Activated T-helper 1 cell treated with anti-CD3 and anti-CD28 coated beads, Interleukin-12 subunit alpha, Interleukin-12 subunit beta, Interleukin-2, Interleukin-4 antibody, amounts not matched to agents 30 ng/mL and 10 ng/mL and 1 ng/mL, durations not matched to agents 14 hours and 24 hours and 36 hours (primary cell): ENCODE measurements at regions not wholly inside any gene's neighbourhood (a gene's known extent, or its start where the extent isn't known, plus 50 kb on each side); places are given as distances from the start of the nearest gene placed in this dataset.

Experiments used
- DNase-seq: peaks from one replicate; pipeline ENCODE4 v3.0.0; 2021; ENCODE audit warnings: low spot score
- H3K27ac Mint-ChIP-seq: one replicate; pipeline ENCODE4 v1.8.0; 2021; ENCODE audit warnings: mild to moderate bottlenecking, mixed read lengths
- H3K27me3 Mint-ChIP-seq: one replicate; pipeline ENCODE4 v1.8.0; 2022; ENCODE audit warnings: mild to moderate bottlenecking, moderate library complexity, mixed read lengths; ENCODE audit not compliant: insufficient read depth
- H3K36me3 Mint-ChIP-seq: one replicate; pipeline ENCODE4 v1.8.0; 2021; ENCODE audit warnings: low read depth, mixed read lengths
- H3K4me1 Mint-ChIP-seq: one replicate; pipeline ENCODE4 v1.8.0; 2021; ENCODE audit warnings: low read depth, mixed read lengths
- H3K4me3 Mint-ChIP-seq: one replicate; pipeline ENCODE4 v1.8.0; 2021; ENCODE audit warnings: mild to moderate bottlenecking, moderate library complexity, mixed read lengths
- H3K9me3 Mint-ChIP-seq: one replicate; pipeline ENCODE4 v1.8.0; 2021; ENCODE audit warnings: mixed read lengths
- intact Hi-C: fragments of 100-400 bp; cut with micrococcal nuclease; formaldehyde crosslinking; loops from one replicate; pipeline ENCODE4 v1.15.1; 2024

DNA sequence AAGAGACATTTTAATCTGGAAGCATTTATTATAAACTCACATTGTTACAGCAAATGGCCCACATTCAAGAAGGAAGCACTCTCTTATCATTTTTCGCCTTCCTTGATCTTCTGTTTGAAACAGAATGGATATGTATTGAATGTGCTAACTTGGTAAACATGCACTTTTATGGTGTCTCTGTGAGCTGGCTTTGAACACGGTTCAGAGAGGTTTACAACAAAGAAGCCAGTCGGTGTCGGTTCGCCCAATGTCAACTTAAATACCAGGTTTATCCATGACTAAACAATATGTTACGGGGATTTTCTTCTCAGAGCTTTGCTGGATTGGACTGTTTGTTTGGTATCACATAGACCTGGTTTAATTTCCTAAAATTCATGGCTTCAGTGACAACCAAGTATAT lies 226.4 kb downstream of the TGFB2 start:
- intact Hi-C loops: no loop called here
- Mint-ChIP-seq H3K36me3 (no peaks in the 10 kb centered on the region), H3K9me3 (no peaks in the 10 kb centered on the region), H3K4me3 (no peak overlapping the region), H3K27ac (no peak overlapping the region), H3K27me3 (no peaks in the 10 kb centered on the region), H3K4me1 (no peaks in the 10 kb centered on the region)
- DNase-seq: no peak

DNA sequence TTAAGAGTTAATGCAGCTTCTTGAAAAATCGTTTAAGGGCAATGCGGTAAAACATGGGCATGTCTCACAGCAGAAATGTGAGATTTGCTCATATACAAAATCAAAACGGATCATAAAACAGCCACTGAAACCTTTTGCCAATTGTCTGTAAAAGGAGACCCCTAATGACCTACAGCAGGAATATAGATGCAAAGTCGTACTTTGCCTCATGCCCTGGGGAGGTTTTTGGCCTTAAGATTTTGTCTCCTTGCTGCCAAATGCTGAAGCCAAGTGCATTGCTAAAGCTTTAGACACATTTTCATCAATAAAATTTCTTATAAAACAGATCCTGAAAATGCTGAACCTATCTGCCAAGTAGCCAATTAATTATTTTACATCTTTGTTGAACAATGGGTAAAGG lies 226.9 kb downstream of the TGFB2 start:
- Mint-ChIP-seq H3K27me3 (no peaks in the 10 kb centered on the region), H3K36me3 (no peaks in the 10 kb centered on the region), H3K27ac (no peak overlapping the region), H3K4me3 (no peak overlapping the region), H3K4me1 (no peaks in the 10 kb centered on the region), H3K9me3 (no peaks in the 10 kb centered on the region)
- DNase-seq: no peak
- intact Hi-C loops: no loop called here

GRCh38 chr1:218573925-218574324 lies 228.8 kb downstream of the TGFB2 start:
- Mint-ChIP-seq H3K4me3 (no peak overlapping the region), H3K36me3 (no peaks in the 10 kb centered on the region), H3K4me1 (no peaks in the 10 kb centered on the region), H3K27me3 (no peaks in the 10 kb centered on the region), H3K9me3 (no peaks in the 10 kb centered on the region), H3K27ac (no peak overlapping the region)
- no peak for DNase-seq
- intact Hi-C loops: no loop called here

DNA sequence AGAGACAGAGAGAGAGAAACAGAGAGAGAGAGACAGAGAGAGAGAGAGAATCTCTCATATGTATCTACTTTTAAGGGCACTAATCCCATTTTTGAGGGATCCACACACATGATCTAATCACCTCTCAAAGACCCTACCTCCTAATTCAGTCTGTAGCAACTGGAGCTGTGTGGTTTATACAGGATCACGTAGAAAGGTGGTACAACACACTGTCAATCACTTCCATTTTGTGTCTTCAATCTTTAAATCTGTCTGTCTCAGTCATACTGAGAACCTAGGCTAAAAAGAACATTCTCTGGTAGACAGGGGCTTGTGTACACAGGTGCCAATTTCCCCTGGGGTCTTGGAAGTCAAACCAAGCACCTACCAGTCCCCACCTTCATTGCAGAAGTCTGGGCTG lies 229.9 kb downstream of the TGFB2 start:
- Mint-ChIP-seq H3K4me3 (no peak overlapping the region), H3K27ac (no peak overlapping the region), H3K27me3 (no peaks in the 10 kb centered on the region), H3K4me1 (no peaks in the 10 kb centered on the region), H3K36me3 (no peaks in the 10 kb centered on the region), H3K9me3 (no peaks in the 10 kb centered on the region)
- no peak for DNase-seq
- intact Hi-C loops: no loop called here

DNA sequence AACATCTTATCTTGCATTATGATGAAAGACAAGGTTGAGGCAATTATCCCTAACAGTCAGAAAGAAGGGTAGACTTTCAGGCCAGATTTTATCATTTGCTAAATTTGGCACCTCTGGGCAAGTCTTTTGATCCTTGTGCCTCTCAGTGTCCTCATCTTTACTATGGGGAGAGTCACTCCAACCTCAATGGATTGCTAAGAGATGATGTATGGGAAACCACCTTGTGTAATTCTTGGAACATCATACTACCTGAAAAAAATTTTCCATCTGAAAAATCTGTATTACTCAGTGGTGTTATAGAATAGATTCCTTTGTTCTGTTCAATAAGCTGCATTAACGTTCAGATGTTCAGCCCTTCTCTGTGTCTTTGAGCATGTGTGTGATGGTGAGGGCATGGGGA lies 230.7 kb downstream of the TGFB2 start:
- H3K36me3 Mint-ChIP-seq: no peaks in the 10 kb centered on the region
- intact Hi-C loops: no loop called here
- no peaks in the 10 kb centered on the region for H3K9me3 Mint-ChIP-seq
- DNase-seq: no peak
- no peak overlapping the region for H3K27ac Mint-ChIP-seq
- H3K4me3 Mint-ChIP-seq: no peak overlapping the region
- H3K27me3 Mint-ChIP-seq: no peaks in the 10 kb centered on the region
- H3K4me1 Mint-ChIP-seq: no peaks in the 10 kb centered on the region

DNA sequence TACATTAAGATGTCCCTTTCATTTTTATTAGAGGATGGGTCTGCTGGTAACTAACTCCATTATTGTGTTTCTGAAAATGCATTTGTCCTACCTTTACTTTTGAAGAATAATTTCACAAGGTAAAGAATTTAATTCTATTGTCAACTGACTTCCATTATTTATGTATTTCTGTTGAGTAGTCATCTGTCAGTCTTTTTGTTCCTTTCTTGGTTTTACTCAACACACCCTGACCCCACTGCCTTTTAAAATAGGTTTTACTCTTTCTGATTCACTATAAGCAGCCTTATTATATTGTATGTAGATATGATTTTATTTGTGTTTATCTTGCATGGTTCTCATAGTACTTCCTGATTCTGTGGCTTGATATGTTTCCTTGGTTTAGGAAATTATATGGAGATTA lies 237.5 kb downstream of the TGFB2 start:
- DNase-seq: no peak
- Mint-ChIP-seq H3K27ac (no peak overlapping the region), H3K4me1 (no peaks in the 10 kb centered on the region), H3K36me3 (no peaks in the 10 kb centered on the region), H3K4me3 (no peak overlapping the region), H3K9me3 (no peaks in the 10 kb centered on the region), H3K27me3 (no peaks in the 10 kb centered on the region)
- intact Hi-C loops: no loop called here

GRCh38 chr1:218584418-218585155 lies 239.5 kb downstream of the TGFB2 start:
- no peaks in the 10 kb centered on the region for H3K9me3 Mint-ChIP-seq

DNA sequence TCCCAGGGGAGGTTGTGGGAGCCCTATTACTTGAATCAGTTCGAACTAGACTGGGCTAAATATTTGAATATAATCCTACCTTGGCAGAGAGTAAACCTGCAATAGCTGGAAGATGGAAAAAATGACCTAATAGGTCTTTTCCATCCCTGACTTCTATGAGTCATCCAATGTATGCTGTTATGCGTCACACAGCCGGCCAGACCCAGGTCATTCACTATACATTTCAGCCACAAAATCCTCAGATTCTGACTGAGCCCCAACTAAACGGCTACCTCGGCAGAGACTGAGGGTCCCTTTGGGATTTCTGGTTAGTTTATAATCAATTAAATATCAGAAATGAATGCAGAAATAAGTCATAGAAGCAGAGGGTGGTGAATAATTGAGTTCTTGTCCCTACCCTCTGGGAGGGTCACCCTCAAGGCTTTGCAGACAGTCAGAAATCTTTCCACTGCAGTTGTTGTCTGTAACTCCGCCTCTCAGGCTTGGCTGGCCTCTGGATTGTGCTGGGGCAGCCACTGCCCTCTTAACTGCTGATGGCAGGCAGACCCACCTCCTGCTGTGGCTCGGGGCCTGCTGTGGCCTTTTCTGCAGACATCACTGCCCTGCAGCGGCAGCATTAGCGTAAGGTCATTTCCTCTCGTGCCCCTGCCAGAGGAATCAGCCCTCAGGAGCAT lies 240.5 kb downstream of the TGFB2 start:
- H3K4me1 Mint-ChIP-seq: no peaks in the 10 kb centered on the region
- H3K4me3 Mint-ChIP-seq: no peak overlapping the region
- no peak for DNase-seq
- H3K27me3 Mint-ChIP-seq: no peaks in the 10 kb centered on the region
- no peak overlapping the region for H3K27ac Mint-ChIP-seq
- no peaks in the 10 kb centered on the region for H3K36me3 Mint-ChIP-seq
- intact Hi-C loops: no loop called here
- H3K9me3 Mint-ChIP-seq: no peaks in the 10 kb centered on the region

More at GRCh38 chr1:218584418-218585155, 239.5 kb downstream of the TGFB2 start:
- Mint-ChIP-seq H3K27me3 (no peaks in the 10 kb centered on the region), H3K4me1 (no peaks in the 10 kb centered on the region), H3K36me3 (no peaks in the 10 kb centered on the region), H3K27ac (no peak overlapping the region), H3K4me3 (no peak overlapping the region)
- intact Hi-C loops: no loop called here
- no peak for DNase-seq

DNA sequence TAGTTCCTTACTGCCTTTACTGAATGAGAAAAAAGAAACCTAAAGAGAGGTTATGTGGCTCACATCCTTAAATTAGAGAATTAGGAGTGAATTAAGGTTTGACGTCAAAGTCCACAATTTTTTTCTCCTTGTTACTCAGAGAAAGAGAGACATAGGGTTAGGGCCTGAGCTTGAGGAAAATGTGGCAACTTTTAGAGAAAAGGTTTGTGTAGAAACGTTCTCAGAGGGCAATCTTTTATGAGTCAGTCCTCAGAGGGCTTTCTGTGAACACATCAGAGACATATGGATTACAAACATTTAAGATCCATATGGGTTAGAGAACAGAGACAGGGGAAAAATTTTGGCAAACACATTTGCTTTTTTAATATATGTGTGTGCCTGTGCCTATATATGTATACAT lies 242.8 kb downstream of the TGFB2 start:
- intact Hi-C loops: no loop called here
- Mint-ChIP-seq H3K36me3 (no peaks in the 10 kb centered on the region), H3K4me1 (no peaks in the 10 kb centered on the region), H3K27me3 (no peaks in the 10 kb centered on the region), H3K9me3 (no peaks in the 10 kb centered on the region), H3K27ac (no peak overlapping the region), H3K4me3 (no peak overlapping the region)
- no peak for DNase-seq

DNA sequence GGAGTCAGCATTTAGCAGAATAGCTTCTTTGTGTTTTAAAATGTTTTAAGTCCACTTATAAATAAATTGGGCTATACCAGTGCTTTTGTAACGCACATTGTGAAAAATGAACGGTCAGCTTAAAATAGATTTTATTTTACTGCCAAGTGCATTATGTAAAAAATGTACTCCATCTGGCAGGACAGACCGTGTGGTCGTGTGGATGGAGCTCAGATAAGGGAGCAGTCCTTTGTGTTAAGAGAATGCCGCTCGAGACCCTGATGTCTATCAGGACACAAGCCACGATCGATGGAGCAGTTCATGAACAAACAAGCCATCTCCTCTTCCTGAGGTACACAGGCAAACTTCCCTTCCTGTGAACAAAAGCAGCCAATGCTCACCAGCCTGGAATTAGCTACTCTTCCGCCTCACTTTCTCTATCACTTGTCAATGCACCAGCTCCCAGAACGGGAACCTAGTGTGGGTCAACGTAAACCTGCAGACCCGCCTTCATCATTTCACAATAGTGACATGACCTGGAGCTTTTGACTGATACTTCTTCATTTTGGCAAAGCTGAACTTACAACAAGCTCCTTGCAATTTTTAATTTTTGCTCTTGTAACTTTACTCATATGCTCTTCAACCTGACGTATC lies 243.5 kb downstream of the TGFB2 start:
- no peak for DNase-seq
- H3K27me3 Mint-ChIP-seq: no peaks in the 10 kb centered on the region
- no peaks in the 10 kb centered on the region for H3K36me3 Mint-ChIP-seq
- H3K9me3 Mint-ChIP-seq: no peaks in the 10 kb centered on the region
- no peaks in the 10 kb centered on the region for H3K4me1 Mint-ChIP-seq
- intact Hi-C loops: no loop called here
- no peak overlapping the region for H3K27ac Mint-ChIP-seq
- no peak overlapping the region for H3K4me3 Mint-ChIP-seq

DNA sequence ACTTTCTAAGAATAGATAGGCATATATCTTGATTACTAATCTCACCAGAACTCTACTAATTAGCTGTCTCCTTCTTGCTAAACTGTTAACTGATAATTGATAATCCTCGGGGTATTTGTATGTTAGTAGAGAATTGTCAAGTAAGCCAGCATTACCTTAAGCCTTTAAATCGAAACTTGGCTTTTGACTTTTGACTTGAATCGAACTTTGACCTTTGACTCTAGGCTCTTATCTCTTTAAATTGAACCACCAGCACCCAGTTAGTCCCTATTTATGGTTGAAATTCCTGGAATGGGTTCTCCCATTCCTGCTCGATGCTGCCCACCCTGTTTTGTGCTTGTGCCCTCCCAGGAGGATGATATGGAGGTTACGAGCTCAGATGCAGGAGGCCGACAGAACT lies 244.4 kb downstream of the TGFB2 start:
- Mint-ChIP-seq H3K36me3 (no peaks in the 10 kb centered on the region), H3K27ac (no peak overlapping the region), H3K9me3 (no peaks in the 10 kb centered on the region), H3K4me1 (no peaks in the 10 kb centered on the region), H3K27me3 (no peaks in the 10 kb centered on the region), H3K4me3 (no peak overlapping the region)
- no peak for DNase-seq
- intact Hi-C loops: no loop called here

DNA sequence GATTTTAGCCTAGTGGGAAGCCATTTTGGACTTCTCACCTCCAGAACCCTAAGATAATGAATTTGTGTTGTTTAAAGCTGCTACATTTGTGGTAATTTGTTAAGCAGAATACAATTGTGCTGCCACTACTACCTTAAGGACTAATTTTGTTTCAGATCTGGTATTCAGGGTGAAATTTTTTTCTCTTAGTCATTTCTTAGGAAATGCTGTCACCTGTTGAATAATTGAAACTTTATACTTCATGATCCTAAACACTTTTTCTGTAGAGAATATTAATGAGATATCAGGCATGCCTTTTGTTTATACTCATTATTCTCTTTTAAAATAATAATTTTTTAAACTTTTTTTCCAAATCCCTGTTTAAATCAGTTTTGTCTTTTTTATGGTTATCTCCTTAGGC lies 246.8 kb downstream of the TGFB2 start:
- Mint-ChIP-seq H3K36me3 (no peaks in the 10 kb centered on the region), H3K9me3 (peaks cover 4% of the 10 kb centered on the region), H3K4me1 (no peaks in the 10 kb centered on the region), H3K27me3 (no peaks in the 10 kb centered on the region), H3K4me3 (no peak overlapping the region), H3K27ac (no peak overlapping the region)
- no peak for DNase-seq
- intact Hi-C loops: no loop called here

- no peaks in the 10 kb centered on the region for H3K27me3 Mint-ChIP-seq
- no peaks in the 10 kb centered on the region for H3K36me3 Mint-ChIP-seq
- no peak overlapping the region for H3K27ac Mint-ChIP-seq
- H3K9me3 Mint-ChIP-seq: peaks cover 4% of the 10 kb centered on the region
- DNase-seq: no peak
- no peaks in the 10 kb centered on the region for H3K4me1 Mint-ChIP-seq
- intact Hi-C loops: no loop called here
- H3K4me3 Mint-ChIP-seq: no peak overlapping the region
Observed at GRCh38 chr1:218592688-218593087, 247.6 kb downstream of the TGFB2 start.
